ENCODE measurements at regions not wholly inside any gene's neighbourhood (a gene's known extent, or its start where the extent isn't known, plus 50 kb on each side); places are given as distances from the start of the nearest gene placed in this dataset.

GRCh38 chr11:112871909-112872500, 89.2 kb upstream of the NCAM1 start (continued):
- no peak for TF ChIP-seq ZFP36L1 (CRISPR knock-in tag; IDR thresholded peaks at IDR 0.05)
- no peak for TF ChIP-seq ZNF768 (CRISPR knock-in tag; IDR thresholded peaks at IDR 0.05)
- no peak for TF ChIP-seq ZNF205 (CRISPR knock-in tag; IDR thresholded peaks at IDR 0.05)

DNA sequence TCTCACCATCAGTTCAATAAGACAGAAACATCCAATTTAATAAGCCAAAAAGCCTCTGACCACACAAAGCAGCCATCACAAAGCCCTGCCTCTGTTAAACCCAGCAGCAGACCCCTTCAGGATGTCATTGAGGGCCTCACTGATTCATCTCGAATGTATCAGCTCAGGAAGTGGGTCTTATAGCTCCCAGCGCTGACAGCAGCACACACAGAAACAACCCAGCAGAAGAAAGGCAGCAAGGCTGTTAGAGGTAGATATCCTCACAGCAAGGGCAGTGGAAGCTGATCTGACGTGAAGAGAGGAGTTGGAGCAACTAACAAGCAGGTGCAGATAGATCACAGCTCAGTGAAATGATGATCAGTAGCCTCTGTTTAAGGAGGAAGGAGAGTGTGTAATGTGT, 86.2 kb upstream of the NCAM1 start:
- H4K20me1 ChIP-seq (ENCODE audit: insufficient read depth, low read length): no peaks in the 10 kb centered on the region
- FAIRE-seq: no peak
- no peak for TF ChIP-seq FOXK1 (CRISPR knock-in tag; IDR thresholded peaks at IDR 0.05; ENCODE audit: borderline replicate concordance, low read depth)
- TF ChIP-seq CREB1 (IDR thresholded peaks at IDR 0.05): no peak
- TF ChIP-seq CREB1 (CRISPR knock-in tag; IDR thresholded peaks at IDR 0.05): no peak
- no peak for TF ChIP-seq ESRRA (CRISPR knock-in tag; IDR thresholded peaks at IDR 0.05; ENCODE audit: low read depth)
- no peak for TF ChIP-seq MAFF (IDR thresholded peaks at IDR 0.05; ENCODE audit: low read depth, low read length)
- no peak for TF ChIP-seq ZNF256 (CRISPR knock-in tag; conservative IDR thresholded peaks at IDR 0.05)
- TF ChIP-seq HOXA9 (CRISPR knock-in tag; IDR thresholded peaks at IDR 0.05; ENCODE audit: borderline replicate concordance): no peak
- no peak for TF ChIP-seq LBX2 (CRISPR knock-in tag; IDR thresholded peaks at IDR 0.05; ENCODE audit: borderline replicate concordance)
- TF ChIP-seq SRSF1 (optimal IDR thresholded peaks at IDR 0.05; ENCODE audit: low read depth, low read length): no peak
- TF ChIP-seq MXI1 (IDR thresholded peaks at IDR 0.05; ENCODE audit: borderline replicate concordance, low read depth, low read length): no peak
- TF ChIP-seq SUZ12 (IDR thresholded peaks at IDR 0.05; ENCODE audit: low read depth, low read length): no peak
- no peak for TF ChIP-seq DNMT1 (CRISPR knock-in tag; IDR thresholded peaks at IDR 0.05)
- TF ChIP-seq ZBTB43 (CRISPR knock-in tag; conservative IDR thresholded peaks at IDR 0.05): no peak
- TF ChIP-seq, protein P1, sequence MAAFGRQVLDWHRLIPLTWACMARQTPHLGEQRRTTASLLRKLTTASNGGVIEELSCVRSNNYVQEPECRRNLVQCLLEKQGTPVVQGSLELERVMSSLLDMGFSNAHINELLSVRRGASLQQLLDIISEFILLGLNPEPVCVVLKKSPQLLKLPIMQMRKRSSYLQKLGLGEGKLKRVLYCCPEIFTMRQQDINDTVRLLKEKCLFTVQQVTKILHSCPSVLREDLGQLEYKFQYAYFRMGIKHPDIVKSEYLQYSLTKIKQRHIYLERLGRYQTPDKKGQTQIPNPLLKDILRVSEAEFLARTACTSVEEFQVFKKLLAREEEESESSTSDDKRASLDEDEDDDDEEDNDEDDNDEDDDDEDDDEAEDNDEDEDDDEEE (CRISPR knock-in tag; IDR thresholded peaks at IDR 0.05): no peak
- TF ChIP-seq MAF1 (CRISPR knock-in tag; IDR thresholded peaks at IDR 0.05; ENCODE audit: borderline replicate concordance): no peak

More for the DNA sequence above, 86.2 kb upstream of the NCAM1 start:
- DNase-seq (ENCODE audit: low spot score) (no peak), ATAC-seq (no peak)
- CTCF ChIA-PET (ENCODE audit: low intra/inter-chr PET ratio, low total read pairs): no interaction called here
- POLR2A ChIA-PET: no interaction called here
- Histone ChIP-seq H3K27ac (ENCODE audit: extremely low read length, insufficient read depth, low read length) (no peak overlapping the region), H3K27me3 (ENCODE audit: control insufficient read depth in 1 of 2, insufficient read depth in 2 of 2, low read length in 2 of 2) (peaks cover 1 to 14% of the 10 kb centered on the region in 2 experiments; a peak in 2 of 5 replicates), H3K9ac (ENCODE audit: insufficient read depth, low read depth, low read length) (no peak overlapping the region), H2AFZ (ENCODE audit: low read length) (no peak overlapping the region), H3K79me2 (ENCODE audit: insufficient read depth, low read length) (no peaks in the 10 kb centered on the region), H3K4me3 (replicated peaks in 1 of 3; ENCODE audit: insufficient read depth in 1 of 3, low read depth in 2 of 3, low read length in 3 of 3) (no peak overlapping the region), H3K4me2 (ENCODE audit: low read depth, low read length) (no peak overlapping the region), H3K36me3 (replicated peaks in 1 of 2; ENCODE audit: control insufficient read depth in 1 of 2, insufficient read depth in 2 of 2, low read length in 2 of 2) (no peaks in the 10 kb centered on the region), H3K4me1 (ENCODE audit: insufficient read depth, low read length) (no peaks in the 10 kb centered on the region), H3K9me3 (ENCODE audit: low read length) (no peaks in the 10 kb centered on the region)
- no TSS peak for BruUV-seq (replicated peaks)
- in situ Hi-C loops (cut with HindIII; ENCODE audit: extremely low pct_ligation_motif_present, low pct_unique_long_range_greater_than_20kb): no loop called here
- intact Hi-C loops (cut with micrococcal nuclease; ENCODE audit: unreplicated experiment): no loop called here
- WGBS (ENCODE audit: low lambda C conversion rate): 3% methylated on average over 3 of the region's 3 CpGs

All from HepG2 (cell line).